ENCODE measurements at regions not wholly inside any gene's neighbourhood (a gene's known extent, or its start where the extent isn't known, plus 50 kb on each side); places are given as distances from the start of the nearest gene placed in this dataset.

DNA sequence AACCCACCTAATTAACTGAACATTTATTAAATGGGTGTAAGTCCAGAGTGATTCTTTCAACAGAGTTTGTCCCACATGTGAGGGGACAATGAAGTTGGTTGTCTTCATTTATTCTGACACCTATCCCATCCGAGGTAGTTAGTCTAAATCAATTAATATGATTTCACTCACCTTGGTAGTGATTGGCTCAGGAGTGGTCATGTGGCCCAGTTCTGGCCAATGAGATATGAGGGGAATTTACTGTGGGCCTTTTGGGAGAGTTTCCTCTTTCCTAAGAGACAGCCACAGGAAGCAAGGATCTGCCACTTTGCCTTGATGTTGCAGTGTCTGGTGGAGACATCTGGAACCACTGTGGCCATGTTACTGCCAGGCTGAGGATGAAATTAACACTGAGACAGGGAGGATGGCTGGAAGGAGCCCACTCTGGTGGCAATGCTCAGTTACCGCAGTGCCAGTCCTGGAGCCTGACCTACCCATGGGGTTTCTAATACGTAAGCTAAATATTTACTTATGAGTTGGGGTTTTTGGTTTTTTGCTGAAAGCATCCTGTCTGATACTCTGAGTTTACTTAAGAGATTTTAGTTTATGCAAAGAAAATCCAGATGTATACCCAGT is 118.6 kb downstream of the FGF18 start:
- Histone ChIP-seq H3K27me3 (ENCODE audit: control insufficient read depth in 3 of 3, insufficient read depth in 3 of 3, low read length in 2 of 3) (no peaks in the 10 kb centered on the region), H3K4me1 (ENCODE audit: control insufficient read depth in 5 of 5, insufficient read depth in 5 of 5, low read length in 5 of 5) (peaks cover 0 to 4% (median 0%) of the 10 kb centered on the region in 5 donors), H3K36me3 (ENCODE audit: control insufficient read depth in 4 of 4, insufficient read depth in 4 of 4, low read length in 4 of 4) (no peaks in the 10 kb centered on the region), H3K9ac (ENCODE audit: insufficient read depth in 1 of 2, low read length in 2 of 2) (no peak overlapping the region), H3K4me3 (no peak overlapping the region), H3K9me3 (ENCODE audit: control insufficient read depth in 4 of 4, insufficient read depth in 3 of 4, low read length in 3 of 4) (no peaks in the 10 kb centered on the region), H3K27ac (ENCODE audit: low read depth in 1 of 2, low read length in 1 of 2) (no peak overlapping the region)
- no peak for ATAC-seq (ENCODE audit: insufficient read depth, low FRiP score)
- DNase-seq: no peak
- no peak for TF ChIP-seq CTCF (IDR thresholded peaks at IDR 0.05; ENCODE audit: control extremely low read depth, extremely low read depth)
- 68 to 84% methylated on average over 3 of the region's 3 CpGs for WGBS, 2 donors

GRCh38 chr5:171538681-171539080 is 119.2 kb downstream of the FGF18 start:
- ATAC-seq (ENCODE audit: insufficient read depth, low FRiP score) (no peak), DNase-seq (no peak)
- TF ChIP-seq CTCF (IDR thresholded peaks at IDR 0.05; ENCODE audit: control extremely low read depth, extremely low read depth): no peak
- Histone ChIP-seq H3K4me3 (no peak overlapping the region), H3K9me3 (ENCODE audit: control insufficient read depth in 4 of 4, insufficient read depth in 3 of 4, low read length in 3 of 4) (no peaks in the 10 kb centered on the region), H3K27ac (ENCODE audit: low read depth in 1 of 2, low read length in 1 of 2) (no peak overlapping the region), H3K9ac (ENCODE audit: insufficient read depth in 1 of 2, low read length in 2 of 2) (no peak overlapping the region), H3K36me3 (ENCODE audit: control insufficient read depth in 4 of 4, insufficient read depth in 4 of 4, low read length in 4 of 4) (no peaks in the 10 kb centered on the region), H3K27me3 (ENCODE audit: control insufficient read depth in 3 of 3, insufficient read depth in 3 of 3, low read length in 2 of 3) (no peaks in the 10 kb centered on the region), H3K4me1 (ENCODE audit: control insufficient read depth in 5 of 5, insufficient read depth in 5 of 5, low read length in 5 of 5) (peaks cover 0 to 4% (median 0%) of the 10 kb centered on the region in 5 donors)
- 86 to 89% methylated on average over 4 of the region's 4 CpGs for WGBS, 2 donors

- no peak for TF ChIP-seq CTCF (IDR thresholded peaks at IDR 0.05; ENCODE audit: control extremely low read depth, extremely low read depth)
- WGBS, 2 donors: 79 to 88% methylated on average over 5 of the region's 5 CpGs
Observed at GRCh38 chr5:171540865-171541264, 121.4 kb downstream of the FGF18 start.

DNA sequence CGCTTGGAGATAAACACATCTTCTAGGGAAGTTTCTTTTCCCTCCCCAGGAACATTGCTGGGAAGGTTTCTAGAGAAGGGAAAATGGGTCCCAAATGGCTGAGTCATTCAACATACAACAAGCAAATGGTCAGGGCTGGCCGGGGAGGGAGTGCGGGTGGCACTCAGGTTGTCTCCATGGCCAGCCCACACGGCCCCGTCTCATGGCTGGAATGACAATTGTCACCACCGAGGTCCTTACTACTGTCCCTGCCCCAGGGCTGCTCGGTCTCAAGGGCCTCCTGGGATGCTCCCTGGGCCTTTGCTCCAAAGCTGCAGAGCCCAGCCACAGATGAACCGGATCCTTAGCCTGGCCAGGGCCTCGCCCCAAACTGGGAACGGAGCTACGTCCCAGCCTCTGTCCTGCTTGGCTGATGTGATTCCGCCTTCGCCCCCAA is 121.9 kb downstream of the FGF18 start:
- 93 to 96% methylated on average over 13 of the region's 13 CpGs for WGBS, 2 donors
- Histone ChIP-seq H3K27me3 (ENCODE audit: control insufficient read depth in 3 of 3, insufficient read depth in 3 of 3, low read length in 2 of 3) (no peaks in the 10 kb centered on the region), H3K9ac (ENCODE audit: insufficient read depth in 1 of 2, low read length in 2 of 2) (no peak overlapping the region), H3K4me1 (ENCODE audit: control insufficient read depth in 5 of 5, insufficient read depth in 5 of 5, low read length in 5 of 5) (peaks cover 0 to 3% (median 0%) of the 10 kb centered on the region in 5 donors), H3K9me3 (ENCODE audit: control insufficient read depth in 4 of 4, insufficient read depth in 3 of 4, low read length in 3 of 4) (no peaks in the 10 kb centered on the region), H3K27ac (ENCODE audit: low read depth in 1 of 2, low read length in 1 of 2) (no peak overlapping the region), H3K36me3 (ENCODE audit: control insufficient read depth in 4 of 4, insufficient read depth in 4 of 4, low read length in 4 of 4) (no peaks in the 10 kb centered on the region), H3K4me3 (no peak overlapping the region)
- DNase-seq (no peak), ATAC-seq (ENCODE audit: insufficient read depth, low FRiP score) (no peak)
- TF ChIP-seq CTCF (IDR thresholded peaks at IDR 0.05; ENCODE audit: control extremely low read depth, extremely low read depth): no peak

More at GRCh38 chr5:171540865-171541264, 121.4 kb downstream of the FGF18 start:
- no peak overlapping the region for H3K4me3 ChIP-seq
- H3K27ac ChIP-seq (ENCODE audit: low read depth in 1 of 2, low read length in 1 of 2): no peak overlapping the region
- DNase-seq: no peak
- no peak overlapping the region for H3K9ac ChIP-seq (ENCODE audit: insufficient read depth in 1 of 2, low read length in 2 of 2)
- peaks cover 0 to 3% (median 0%) of the 10 kb centered on the region in 5 donors for H3K4me1 ChIP-seq (ENCODE audit: control insufficient read depth in 5 of 5, insufficient read depth in 5 of 5, low read length in 5 of 5)
- H3K9me3 ChIP-seq (ENCODE audit: control insufficient read depth in 4 of 4, insufficient read depth in 3 of 4, low read length in 3 of 4): no peaks in the 10 kb centered on the region
- no peaks in the 10 kb centered on the region for H3K36me3 ChIP-seq (ENCODE audit: control insufficient read depth in 4 of 4, insufficient read depth in 4 of 4, low read length in 4 of 4)
- H3K27me3 ChIP-seq (ENCODE audit: control insufficient read depth in 3 of 3, insufficient read depth in 3 of 3, low read length in 2 of 3): no peaks in the 10 kb centered on the region
- no peak for ATAC-seq (ENCODE audit: insufficient read depth, low FRiP score)

Measured in lung (tissue), 11 donors.